ENCODE measurements at regions not wholly inside any gene's neighbourhood (a gene's known extent, or its start where the extent isn't known, plus 50 kb on each side); places are given as distances from the start of the nearest gene placed in this dataset.

DNA sequence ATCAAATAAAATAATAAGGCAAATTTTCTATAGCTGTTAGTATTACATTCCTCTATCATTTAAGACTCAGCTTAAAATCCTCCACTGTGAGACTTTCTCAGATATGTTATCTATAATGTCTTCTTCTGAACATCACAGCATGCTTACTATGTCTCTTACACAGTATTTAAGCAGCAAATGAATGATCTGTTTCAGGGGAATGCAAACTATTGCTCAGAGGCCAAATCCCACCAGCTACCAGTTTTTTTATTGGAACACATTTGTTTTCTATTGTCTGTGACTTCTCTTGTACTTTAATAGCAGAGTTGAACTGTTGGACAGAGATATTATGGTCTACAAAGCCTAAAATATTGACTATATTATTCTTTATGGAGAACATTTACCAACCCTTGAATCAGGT lies 59.6 kb downstream of the C3orf38 start:
- H3K27me3 ChIP-seq, result no peaks in the 10 kb centered on the region
- H3K36me3 ChIP-seq, result no peaks in the 10 kb centered on the region
- no peak overlapping the region for H3K4me3 ChIP-seq
- no peak for DNase-seq
- H3K27ac ChIP-seq, result no peak overlapping the region
- no peaks in the 10 kb centered on the region for H3K4me1 ChIP-seq
- H3K9me3 ChIP-seq (replicated peaks), result no peaks in the 10 kb centered on the region

DNA sequence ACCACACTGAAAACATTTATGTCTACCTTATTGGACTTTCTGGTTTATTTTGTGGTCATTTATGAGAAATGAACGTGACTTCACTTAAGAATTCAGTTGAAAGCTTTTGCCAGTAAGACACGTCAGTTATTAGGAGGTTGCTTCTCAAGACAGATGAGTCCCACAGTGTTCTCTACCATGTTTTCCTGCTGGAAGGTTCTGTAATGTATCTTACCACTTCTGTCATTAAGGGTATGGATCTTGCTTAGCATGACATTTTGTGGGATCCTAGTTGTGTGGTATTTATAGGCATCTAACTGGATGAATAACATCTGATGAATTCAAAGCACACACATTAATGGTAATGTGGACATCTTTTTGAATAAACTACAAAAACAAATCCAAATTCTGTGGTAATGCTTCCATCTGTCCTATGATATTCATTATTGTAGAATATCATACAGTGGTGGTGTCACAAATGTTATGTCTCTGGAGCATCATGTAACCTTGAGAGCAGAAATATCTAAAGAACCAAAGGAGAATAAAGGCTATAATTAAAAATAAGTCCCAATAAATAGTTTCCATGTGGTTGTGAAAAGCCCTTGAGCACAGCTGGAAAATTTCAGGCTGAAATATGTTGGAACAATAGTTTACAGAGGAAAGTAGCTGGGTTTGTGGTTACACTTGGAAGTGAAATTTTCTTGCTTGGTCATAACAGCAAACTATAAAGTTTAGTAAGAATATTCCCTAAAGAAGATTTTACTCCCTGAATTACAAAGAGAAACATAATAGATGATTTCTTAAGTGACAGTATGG lies 61.5 kb downstream of the C3orf38 start:
- Histone ChIP-seq H3K36me3 (no peaks in the 10 kb centered on the region), H3K9me3 (replicated peaks) (no peaks in the 10 kb centered on the region), H3K27ac (no peak overlapping the region), H3K4me3 (no peak overlapping the region), H3K4me1 (no peaks in the 10 kb centered on the region), H3K27me3 (no peaks in the 10 kb centered on the region)
- no peak for DNase-seq

DNA sequence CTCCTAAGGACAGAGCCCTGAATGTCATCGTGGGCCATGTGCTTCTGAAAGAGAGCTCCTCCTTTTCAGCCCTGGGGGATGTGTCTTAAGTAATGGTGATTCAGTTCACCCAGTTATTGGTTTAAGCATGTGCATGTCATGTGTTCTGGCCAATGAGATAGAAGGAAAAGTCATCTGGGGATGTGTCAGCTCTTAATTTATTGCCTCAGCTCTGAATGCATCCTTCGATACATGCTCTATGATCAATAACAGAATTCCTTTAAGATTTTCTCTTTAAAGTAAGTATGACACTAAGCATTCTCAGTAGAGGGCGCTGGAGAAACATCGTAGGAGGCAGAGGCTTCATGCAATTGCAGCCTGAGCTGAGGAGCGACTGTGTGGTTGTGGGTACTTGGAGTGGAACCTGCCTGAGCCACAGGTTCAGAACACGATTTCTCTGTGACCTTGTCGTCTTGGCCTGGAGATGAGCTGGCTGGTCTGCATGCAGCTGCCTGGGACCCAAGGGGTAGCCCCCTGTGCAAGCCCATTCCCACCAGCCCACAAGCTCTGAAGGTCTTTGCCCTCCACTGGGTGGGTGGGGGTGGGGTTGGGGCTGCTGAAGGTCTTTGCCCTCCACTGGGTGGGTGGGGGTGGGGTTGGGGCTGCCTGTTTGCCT lies 69.5 kb downstream of the C3orf38 start:
- Histone ChIP-seq H3K9me3 (replicated peaks) (no peaks in the 10 kb centered on the region), H3K27me3 (no peaks in the 10 kb centered on the region), H3K36me3 (no peaks in the 10 kb centered on the region), H3K4me3 (no peak overlapping the region), H3K4me1 (no peaks in the 10 kb centered on the region), H3K27ac (no peak overlapping the region)
- DNase-seq, result peak; percentile 56 to 69

DNA sequence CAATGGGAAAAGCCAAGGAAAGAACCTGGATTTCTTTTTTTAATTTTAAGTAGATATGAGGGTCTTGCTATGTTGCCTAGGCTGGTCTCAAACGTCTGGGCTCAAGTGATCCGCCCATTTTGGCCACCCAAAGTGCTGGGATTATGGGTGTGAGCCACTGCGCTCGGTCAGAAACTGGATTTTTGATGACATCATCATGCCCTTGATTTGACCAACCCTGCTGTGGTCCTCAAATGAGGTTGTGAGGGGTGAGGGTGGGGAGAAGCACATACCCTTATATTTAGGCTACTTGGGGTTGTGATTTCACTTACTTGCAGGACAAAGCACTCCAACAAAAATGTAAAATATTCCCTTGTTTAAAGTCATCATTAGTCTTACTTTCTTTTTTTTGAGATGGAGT lies 70.4 kb downstream of the C3orf38 start:
- Histone ChIP-seq H3K27ac (no peak overlapping the region), H3K9me3 (replicated peaks) (no peaks in the 10 kb centered on the region), H3K27me3 (no peaks in the 10 kb centered on the region), H3K4me1 (no peaks in the 10 kb centered on the region), H3K4me3 (no peak overlapping the region), H3K36me3 (no peaks in the 10 kb centered on the region)
- no peak for DNase-seq

DNA sequence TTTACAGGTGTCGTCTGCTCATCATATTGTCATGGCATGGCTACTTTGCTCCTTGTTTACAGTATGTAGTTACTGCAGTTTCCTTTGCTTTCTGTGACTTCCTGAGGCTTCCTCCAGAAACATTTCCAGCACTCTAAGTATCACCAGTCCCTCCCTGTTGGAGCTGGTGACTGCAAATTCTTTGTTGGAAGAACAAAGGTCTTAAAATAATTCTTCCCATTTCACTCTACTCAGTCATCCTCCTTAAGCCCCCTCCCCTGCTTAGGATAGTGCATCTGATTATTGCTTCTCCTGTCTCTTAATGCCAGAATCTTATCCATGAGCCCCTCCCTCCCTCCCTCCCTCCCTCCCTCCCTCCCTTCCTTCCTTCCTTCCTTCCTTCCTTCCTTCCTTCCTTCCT lies 72.0 kb downstream of the C3orf38 start:
- DNase-seq, result no peak
- H3K9me3 ChIP-seq (replicated peaks), result no peaks in the 10 kb centered on the region
- no peak overlapping the region for H3K27ac ChIP-seq
- no peaks in the 10 kb centered on the region for H3K4me1 ChIP-seq
- no peaks in the 10 kb centered on the region for H3K27me3 ChIP-seq
- no peaks in the 10 kb centered on the region for H3K36me3 ChIP-seq
- H3K4me3 ChIP-seq, result no peak overlapping the region

DNA sequence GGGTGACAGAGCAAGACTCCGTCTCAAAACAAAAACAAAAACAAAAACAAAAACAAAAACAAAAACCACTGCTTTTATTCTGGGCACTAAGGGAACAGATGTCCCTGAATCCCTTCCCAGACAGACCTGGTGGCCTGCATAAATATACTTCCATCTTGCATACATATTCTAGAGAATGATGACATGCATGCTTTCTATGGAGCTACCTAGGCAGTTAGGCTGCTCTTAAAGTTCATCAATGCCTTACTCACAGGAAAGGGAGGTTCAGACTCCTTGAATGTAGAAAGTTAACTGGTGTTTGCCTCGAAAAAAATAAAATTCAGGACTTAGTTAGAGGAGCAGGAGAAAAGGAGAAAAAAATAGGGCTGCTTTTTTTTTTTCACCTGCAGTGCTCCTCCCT lies 72.6 kb downstream of the C3orf38 start:
- H3K27ac ChIP-seq, result no peak overlapping the region
- H3K27me3 ChIP-seq, result no peaks in the 10 kb centered on the region
- DNase-seq, result no peak
- no peaks in the 10 kb centered on the region for H3K4me1 ChIP-seq
- no peaks in the 10 kb centered on the region for H3K9me3 ChIP-seq (replicated peaks)
- no peaks in the 10 kb centered on the region for H3K36me3 ChIP-seq
- H3K4me3 ChIP-seq, result no peak overlapping the region

DNA sequence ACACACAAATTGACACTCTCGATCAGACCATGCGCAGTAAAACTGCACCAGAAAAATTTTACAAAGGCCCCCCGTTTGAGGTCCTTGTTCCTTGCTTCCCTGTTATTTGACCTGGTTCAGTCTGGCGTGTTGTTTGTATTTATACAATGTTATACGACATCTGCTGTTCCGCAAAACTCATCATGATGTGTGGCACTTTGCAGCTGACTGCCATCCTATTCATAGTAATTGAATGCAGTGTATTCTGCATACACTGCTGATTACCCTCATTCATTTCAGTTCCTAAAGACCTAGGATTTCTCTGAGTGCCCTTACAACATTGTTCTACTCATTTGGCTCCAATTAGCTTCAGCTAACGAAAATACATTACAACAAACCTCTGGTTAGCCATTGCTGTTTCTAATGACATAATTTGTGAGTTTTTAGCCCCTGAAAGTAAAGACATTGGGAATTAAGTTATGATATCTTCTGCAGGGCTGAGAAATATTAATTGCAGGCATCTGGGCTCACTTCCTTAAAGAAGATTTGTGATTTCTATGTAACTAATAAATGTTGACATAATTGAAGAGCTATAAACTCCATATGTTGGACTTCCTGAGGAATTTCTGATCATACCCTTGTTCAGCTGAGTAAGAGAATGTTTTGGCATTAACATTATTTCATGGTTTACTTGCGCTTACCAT lies 75.7 kb downstream of the C3orf38 start:
- Histone ChIP-seq H3K36me3 (no peaks in the 10 kb centered on the region), H3K4me1 (no peaks in the 10 kb centered on the region), H3K27me3 (no peaks in the 10 kb centered on the region), H3K9me3 (replicated peaks) (no peaks in the 10 kb centered on the region), H3K4me3 (no peak overlapping the region), H3K27ac (no peak overlapping the region)
- DNase-seq, result no peak

DNA sequence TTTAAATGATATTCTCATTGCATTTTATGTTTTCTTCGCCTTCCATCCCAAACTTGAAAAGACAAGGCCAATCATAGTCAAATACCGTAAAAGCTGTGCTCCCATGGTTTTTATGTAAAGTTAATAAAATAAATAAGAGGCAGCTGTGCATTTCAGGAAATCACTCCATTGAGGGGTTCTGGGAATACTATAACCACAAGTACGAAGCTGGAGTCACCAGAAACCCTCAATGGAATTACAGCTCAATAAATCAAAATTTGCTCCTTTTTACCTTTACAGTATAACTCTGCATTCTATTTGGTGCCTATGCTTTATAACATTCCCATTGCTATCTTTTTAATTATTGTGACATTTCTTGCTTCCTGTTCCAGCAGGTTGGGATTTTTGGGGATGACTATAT lies 77.2 kb downstream of the C3orf38 start:
- H3K4me3 ChIP-seq, result no peak overlapping the region
- H3K36me3 ChIP-seq, result no peaks in the 10 kb centered on the region
- DNase-seq, result no peak
- H3K4me1 ChIP-seq, result no peaks in the 10 kb centered on the region
- no peak overlapping the region for H3K27ac ChIP-seq
- no peaks in the 10 kb centered on the region for H3K9me3 ChIP-seq (replicated peaks)
- no peaks in the 10 kb centered on the region for H3K27me3 ChIP-seq

DNA sequence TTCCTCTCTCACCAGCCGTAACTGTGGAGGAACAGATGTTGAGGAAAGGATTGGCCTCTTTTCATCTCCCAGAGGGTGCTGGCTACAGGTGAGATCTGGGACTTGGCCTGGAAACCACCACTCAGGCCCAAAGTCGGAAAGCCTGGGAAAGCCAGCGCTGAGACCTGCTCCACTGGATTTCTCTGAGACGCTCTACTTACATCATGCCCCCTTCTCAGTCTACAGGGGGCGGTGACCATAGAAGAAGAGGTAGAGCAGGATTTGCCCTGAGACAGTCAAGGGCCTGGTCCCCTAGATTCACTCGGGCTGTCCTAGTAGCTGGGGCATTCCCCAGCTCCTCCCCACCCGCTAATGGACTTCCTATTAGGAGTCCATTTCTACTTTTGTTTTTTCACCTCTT lies 80.9 kb downstream of the C3orf38 start:
- Histone ChIP-seq H3K4me1 (no peaks in the 10 kb centered on the region), H3K27ac (no peak overlapping the region), H3K9me3 (replicated peaks) (no peaks in the 10 kb centered on the region), H3K4me3 (no peak overlapping the region), H3K36me3 (no peaks in the 10 kb centered on the region), H3K27me3 (no peaks in the 10 kb centered on the region)
- no peak for DNase-seq

DNA sequence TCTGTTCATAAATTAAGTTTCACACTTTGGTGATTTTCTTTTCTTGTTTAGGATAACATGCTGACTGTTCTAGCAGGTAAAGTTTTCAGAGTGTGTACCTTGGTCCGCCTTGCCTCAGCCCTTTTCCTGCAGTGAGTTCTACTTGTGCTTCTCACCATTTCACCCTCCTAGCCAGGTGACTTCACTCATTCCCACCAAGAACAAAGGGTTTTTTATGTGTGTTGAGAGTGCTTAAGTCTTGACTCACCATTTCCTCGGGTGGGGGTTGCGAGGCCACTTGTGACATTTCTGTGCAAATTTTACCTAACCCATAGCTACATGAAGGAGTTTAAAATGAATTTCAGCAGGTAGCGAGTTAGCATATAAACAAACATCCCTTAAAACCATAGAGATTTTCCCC lies 81.4 kb downstream of the C3orf38 start:
- no peak overlapping the region for H3K4me3 ChIP-seq
- H3K27ac ChIP-seq, result no peak overlapping the region
- no peaks in the 10 kb centered on the region for H3K4me1 ChIP-seq
- no peak for DNase-seq
- no peaks in the 10 kb centered on the region for H3K9me3 ChIP-seq (replicated peaks)
- no peaks in the 10 kb centered on the region for H3K27me3 ChIP-seq
- no peaks in the 10 kb centered on the region for H3K36me3 ChIP-seq

DNA sequence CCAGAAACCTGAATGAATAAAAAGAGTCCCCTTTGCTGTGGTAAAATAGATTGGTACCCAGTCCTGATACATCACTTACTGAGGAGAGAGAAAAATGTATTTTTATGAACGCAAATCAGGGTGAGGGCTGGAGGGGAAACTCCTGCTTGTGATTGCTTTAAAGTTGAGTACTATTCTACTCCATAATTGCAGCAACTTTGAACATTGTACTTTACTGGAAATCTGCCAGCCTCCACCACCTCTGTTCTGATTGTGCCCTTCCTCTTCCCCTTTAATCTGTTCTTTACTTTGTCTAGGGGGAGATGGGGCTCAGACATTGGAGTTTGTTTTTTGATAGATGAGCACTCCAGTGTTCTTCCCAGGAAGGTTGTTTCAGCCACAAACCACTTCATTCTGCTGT lies 81.9 kb downstream of the C3orf38 start:
- no peak overlapping the region for H3K4me3 ChIP-seq
- no peaks in the 10 kb centered on the region for H3K27me3 ChIP-seq
- DNase-seq, result no peak
- H3K27ac ChIP-seq, result no peak overlapping the region
- no peaks in the 10 kb centered on the region for H3K36me3 ChIP-seq
- no peaks in the 10 kb centered on the region for H3K9me3 ChIP-seq (replicated peaks)
- no peaks in the 10 kb centered on the region for H3K4me1 ChIP-seq

DNA sequence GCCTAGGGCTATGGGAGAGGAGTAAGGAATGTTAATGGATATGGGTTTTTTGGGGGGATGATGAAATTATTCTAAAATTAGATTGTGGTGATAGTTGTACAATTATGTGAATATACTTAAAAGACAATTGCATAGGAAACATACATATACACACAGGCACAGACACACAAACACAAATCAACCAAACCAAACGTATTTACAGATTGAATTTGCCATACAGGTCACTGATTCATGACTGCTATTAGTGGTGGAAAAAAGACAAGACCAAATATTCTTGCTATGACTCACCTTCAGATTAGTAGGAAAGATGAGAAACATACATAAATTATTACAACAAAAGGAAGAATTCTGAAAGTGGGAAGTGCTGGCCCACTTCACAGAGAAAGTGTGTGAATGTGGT lies 85.3 kb downstream of the C3orf38 start:
- no peak overlapping the region for H3K27ac ChIP-seq
- no peaks in the 10 kb centered on the region for H3K9me3 ChIP-seq (replicated peaks)
- no peaks in the 10 kb centered on the region for H3K27me3 ChIP-seq
- H3K36me3 ChIP-seq, result no peaks in the 10 kb centered on the region
- H3K4me3 ChIP-seq, result no peak overlapping the region
- H3K4me1 ChIP-seq, result no peaks in the 10 kb centered on the region
- DNase-seq, result no peak

DNA sequence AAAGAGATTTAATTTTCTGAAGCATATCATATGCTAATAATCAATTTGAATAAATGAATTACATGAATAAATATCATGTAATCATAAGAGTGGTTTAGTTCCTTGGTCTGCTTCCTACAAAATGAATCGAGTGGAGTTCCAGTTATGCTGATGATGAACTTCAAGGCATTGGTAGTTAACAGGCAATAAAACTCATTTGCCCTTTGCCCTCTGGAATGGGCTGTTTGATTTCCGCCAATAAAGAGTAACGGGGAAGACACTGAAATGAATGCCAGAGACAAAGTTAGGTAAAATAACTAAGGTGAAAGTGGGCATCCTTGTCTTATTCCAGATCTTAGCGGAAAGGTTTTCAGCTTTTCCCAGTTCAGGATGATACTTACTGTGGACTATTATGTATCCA lies 90.1 kb downstream of the C3orf38 start:
- no peaks in the 10 kb centered on the region for H3K4me1 ChIP-seq
- H3K27ac ChIP-seq, result no peak overlapping the region
- H3K36me3 ChIP-seq, result no peaks in the 10 kb centered on the region
- no peaks in the 10 kb centered on the region for H3K9me3 ChIP-seq (replicated peaks)
- DNase-seq, result no peak
- no peaks in the 10 kb centered on the region for H3K27me3 ChIP-seq
- H3K4me3 ChIP-seq, result no peak overlapping the region

DNA sequence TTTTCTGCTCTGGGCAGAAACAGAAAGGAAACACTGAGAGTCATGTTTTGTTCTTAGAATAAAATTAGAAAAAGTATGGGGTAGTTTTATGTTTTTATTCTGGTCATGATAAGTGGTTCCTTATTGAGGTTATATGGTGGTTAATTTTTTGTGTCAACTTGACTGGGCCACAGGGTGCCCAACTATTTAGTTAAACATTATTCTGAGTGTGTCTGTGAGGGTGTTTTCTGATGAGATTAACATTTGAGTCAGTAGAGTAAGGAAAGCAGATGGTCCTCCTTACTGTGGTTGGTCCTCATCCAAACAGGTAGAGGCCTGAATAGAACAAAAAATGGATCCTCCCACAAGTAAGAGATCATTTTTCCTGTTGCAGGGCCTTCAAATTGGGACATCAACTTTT lies 98.9 kb downstream of the C3orf38 start:
- Histone ChIP-seq H3K4me3 (no peak overlapping the region), H3K9me3 (replicated peaks) (no peaks in the 10 kb centered on the region), H3K36me3 (no peaks in the 10 kb centered on the region), H3K27ac (no peak overlapping the region), H3K27me3 (no peaks in the 10 kb centered on the region), H3K4me1 (no peaks in the 10 kb centered on the region)
- DNase-seq, result no peak

DNA sequence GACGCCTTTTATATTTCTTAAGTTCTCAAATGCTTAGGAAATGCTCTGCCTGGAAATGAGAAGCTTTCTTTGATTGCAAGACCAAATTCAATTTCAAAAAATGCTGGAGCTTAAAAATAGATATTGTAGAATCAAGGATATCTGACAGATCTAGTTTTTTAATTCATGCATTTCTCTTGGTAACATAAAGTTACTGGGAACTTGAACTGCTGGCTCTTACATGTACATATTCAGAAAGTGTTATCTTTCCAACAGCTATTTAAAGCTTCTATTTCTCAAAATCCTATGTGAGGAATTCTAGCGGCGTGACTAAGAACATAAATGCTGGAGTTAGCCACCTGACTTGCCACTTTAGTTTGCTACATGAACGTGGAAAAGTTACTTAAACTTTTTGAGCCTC lies 109.3 kb downstream of the C3orf38 start:
- Histone ChIP-seq H3K9me3 (replicated peaks) (no peaks in the 10 kb centered on the region), H3K27ac (no peak overlapping the region), H3K27me3 (no peaks in the 10 kb centered on the region), H3K4me1 (no peaks in the 10 kb centered on the region), H3K36me3 (no peaks in the 10 kb centered on the region), H3K4me3 (no peak overlapping the region)
- DNase-seq, result no peak
